ENCODE measurements at regions not wholly inside any gene's neighbourhood (a gene's known extent, or its start where the extent isn't known, plus 50 kb on each side); places are given as distances from the start of the nearest gene placed in this dataset.

GRCh38 chr11:134863294-134863693, 451.3 kb upstream of the B3GAT1 start:
- TF ChIP-seq CTCF (IDR thresholded peaks at IDR 0.05) (no peak), EZH2 (IDR thresholded peaks at IDR 0.05) (no peak), EZH2phosphoT487 (IDR thresholded peaks at IDR 0.05) (no peak)
